T-helper 17 cell (primary cell): ENCODE measurements at regions not wholly inside any gene's neighbourhood (a gene's known extent, or its start where the extent isn't known, plus 50 kb on each side); places are given as distances from the start of the nearest gene placed in this dataset.

ENCODE experiments used
- ATAC-seq: fragments of 150-1000 bp; cut with Tn5 transposase; 2 replicates; pipeline ENCODE4 v1.10.0; 2021; ENCODE audit warnings: mild to moderate bottlenecking, moderate library complexity
- DNase-seq, 3 donors: peaks; one replicate each; pipeline versions ENCODE4 v3.0.0 to v3.0.0-alpha.2; 2020 to 2021
- H3K9me3 ChIP-seq: one replicate; pipeline ENCODE4 v1.7.0; 2013; ENCODE audit warnings: low read length, mild to moderate bottlenecking; ENCODE audit not compliant: control insufficient read depth, poor library complexity, severe bottlenecking
- H3K27ac Mint-ChIP-seq: one replicate; pipeline ENCODE4 v1.8.0; 2022; ENCODE audit warnings: mild to moderate bottlenecking, moderate library complexity, mixed read lengths
- H3K27me3 Mint-ChIP-seq: one replicate; pipeline ENCODE4 v1.8.0; 2022; ENCODE audit warnings: mixed read lengths
- H3K36me3 Mint-ChIP-seq: one replicate; pipeline ENCODE4 v1.8.0; 2022; ENCODE audit warnings: low read depth, mixed read lengths
- H3K4me1 Mint-ChIP-seq: one replicate; pipeline ENCODE4 v1.8.0; 2022; ENCODE audit warnings: mild to moderate bottlenecking, mixed read lengths
- H3K4me3 Mint-ChIP-seq: one replicate; pipeline ENCODE4 v1.8.0; 2022; ENCODE audit warnings: mild to moderate bottlenecking, moderate library complexity, mixed read lengths

- Mint-ChIP-seq H3K27ac (peak overlapping the region; percentile 27), H3K4me1 (peaks cover 18% of the 10 kb centered on the region), H3K27me3 (no peaks in the 10 kb centered on the region), H3K4me3 (peak overlapping the region; percentile 22), H3K36me3 (no peaks in the 10 kb centered on the region)
- DNase-seq: no peak
- H3K9me3 ChIP-seq: no peaks in the 10 kb centered on the region
- ATAC-seq: peak; percentile 54
Measured at GRCh38 chr20:52399352-52399751, 207.8 kb upstream of the ZFP64 start.

GRCh38 chr20:52389606-52390005, 198.0 kb upstream of the ZFP64 start:
- Mint-ChIP-seq H3K27me3 (no peaks in the 10 kb centered on the region), H3K27ac (no peak overlapping the region), H3K4me3 (no peak overlapping the region), H3K4me1 (peaks cover 4% of the 10 kb centered on the region), H3K36me3 (no peaks in the 10 kb centered on the region)
- no peak for DNase-seq
- ATAC-seq: no peak
- no peaks in the 10 kb centered on the region for H3K9me3 ChIP-seq

- peaks cover 16% of the 10 kb centered on the region for H3K4me1 Mint-ChIP-seq
- H3K4me3 Mint-ChIP-seq: no peak overlapping the region
- DNase-seq: no peak
- no peaks in the 10 kb centered on the region for H3K36me3 Mint-ChIP-seq
- no peaks in the 10 kb centered on the region for H3K27me3 Mint-ChIP-seq
- H3K9me3 ChIP-seq: no peaks in the 10 kb centered on the region
- ATAC-seq: peak; percentile 35
- H3K27ac Mint-ChIP-seq: peak overlapping the region; percentile 94
Measured at GRCh38 chr20:52383995-52384621, 192.5 kb upstream of the ZFP64 start.

GRCh38 chr20:52382933-52383332, 191.4 kb upstream of the ZFP64 start:
- H3K27ac Mint-ChIP-seq: peak overlapping the region; percentile 94
- ATAC-seq: no peak

GRCh38 chr20:52379723-52380336, 188.3 kb upstream of the ZFP64 start:
- peak overlapping the region; percentile 53 for H3K27ac Mint-ChIP-seq
- DNase-seq (peak in 2 of 3 donors; percentile 15 to 31), ATAC-seq (no peak)
- H3K9me3 ChIP-seq: no peaks in the 10 kb centered on the region
- H3K27me3 Mint-ChIP-seq: no peaks in the 10 kb centered on the region
- no peak overlapping the region for H3K4me3 Mint-ChIP-seq
- H3K4me1 Mint-ChIP-seq: peaks cover 16% of the 10 kb centered on the region
- no peaks in the 10 kb centered on the region for H3K36me3 Mint-ChIP-seq

More at GRCh38 chr20:52382933-52383332, 191.4 kb upstream of the ZFP64 start:
- Mint-ChIP-seq H3K4me1 (peaks cover 16% of the 10 kb centered on the region), H3K27me3 (no peaks in the 10 kb centered on the region), H3K36me3 (no peaks in the 10 kb centered on the region), H3K4me3 (no peak overlapping the region)
- DNase-seq: no peak
- no peaks in the 10 kb centered on the region for H3K9me3 ChIP-seq

GRCh38 chr20:52372169-52372568, 180.6 kb upstream of the ZFP64 start:
- Mint-ChIP-seq H3K4me1 (peaks cover 10% of the 10 kb centered on the region), H3K4me3 (no peak overlapping the region)
- no peak for ATAC-seq

GRCh38 chr20:52365688-52366087, 174.1 kb upstream of the ZFP64 start:
- peaks cover 5% of the 10 kb centered on the region for H3K27me3 Mint-ChIP-seq
- ATAC-seq: no peak
- H3K4me1 Mint-ChIP-seq: no peaks in the 10 kb centered on the region

More at GRCh38 chr20:52372169-52372568, 180.6 kb upstream of the ZFP64 start:
- Mint-ChIP-seq H3K27me3 (no peaks in the 10 kb centered on the region), H3K36me3 (no peaks in the 10 kb centered on the region), H3K27ac (no peak overlapping the region)
- DNase-seq: no peak
- H3K9me3 ChIP-seq: no peaks in the 10 kb centered on the region

GRCh38 chr20:52364405-52364804, 172.8 kb upstream of the ZFP64 start:
- Mint-ChIP-seq H3K4me3 (no peak overlapping the region), H3K36me3 (peaks cover 3% of the 10 kb centered on the region), H3K27ac (no peak overlapping the region), H3K27me3 (peaks cover 12% of the 10 kb centered on the region), H3K4me1 (no peaks in the 10 kb centered on the region)
- ATAC-seq: no peak
- no peak for DNase-seq
- H3K9me3 ChIP-seq: no peaks in the 10 kb centered on the region

More at GRCh38 chr20:52365688-52366087, 174.1 kb upstream of the ZFP64 start:
- Mint-ChIP-seq H3K4me3 (no peak overlapping the region), H3K27ac (no peak overlapping the region), H3K36me3 (no peaks in the 10 kb centered on the region)
- H3K9me3 ChIP-seq: no peaks in the 10 kb centered on the region
- DNase-seq: no peak

GRCh38 chr20:52361650-52362049, 170.1 kb upstream of the ZFP64 start:
- DNase-seq: no peak
- H3K4me3 Mint-ChIP-seq: no peak overlapping the region
- no peaks in the 10 kb centered on the region for H3K4me1 Mint-ChIP-seq
- no peaks in the 10 kb centered on the region for H3K9me3 ChIP-seq
- no peak for ATAC-seq
- peaks cover 12% of the 10 kb centered on the region for H3K27me3 Mint-ChIP-seq
- H3K36me3 Mint-ChIP-seq: peaks cover 6% of the 10 kb centered on the region
- no peak overlapping the region for H3K27ac Mint-ChIP-seq

GRCh38 chr20:52349806-52350205, 158.2 kb upstream of the ZFP64 start:
- ATAC-seq: no peak
- Mint-ChIP-seq H3K4me3 (no peak overlapping the region), H3K36me3 (no peaks in the 10 kb centered on the region), H3K27ac (no peak overlapping the region), H3K4me1 (no peaks in the 10 kb centered on the region), H3K27me3 (no peaks in the 10 kb centered on the region)
- DNase-seq: no peak
- no peaks in the 10 kb centered on the region for H3K9me3 ChIP-seq

- H3K4me3 Mint-ChIP-seq: no peak overlapping the region
- no peaks in the 10 kb centered on the region for H3K36me3 Mint-ChIP-seq
- H3K27me3 Mint-ChIP-seq: no peaks in the 10 kb centered on the region
- no peak overlapping the region for H3K27ac Mint-ChIP-seq
- DNase-seq: no peak
- ATAC-seq: no peak
- no peaks in the 10 kb centered on the region for H3K4me1 Mint-ChIP-seq
- no peaks in the 10 kb centered on the region for H3K9me3 ChIP-seq
Measured at GRCh38 chr20:52348434-52348833, 156.9 kb upstream of the ZFP64 start.

- Mint-ChIP-seq H3K27ac (no peak overlapping the region), H3K27me3 (no peaks in the 10 kb centered on the region), H3K4me1 (no peaks in the 10 kb centered on the region), H3K4me3 (no peak overlapping the region), H3K36me3 (no peaks in the 10 kb centered on the region)
- ATAC-seq (no peak), DNase-seq (no peak)
- no peaks in the 10 kb centered on the region for H3K9me3 ChIP-seq
Measured at GRCh38 chr20:52346797-52347196, 155.2 kb upstream of the ZFP64 start.

GRCh38 chr20:52342913-52343312, 151.3 kb upstream of the ZFP64 start:
- Mint-ChIP-seq H3K27me3 (no peaks in the 10 kb centered on the region), H3K4me1 (no peaks in the 10 kb centered on the region), H3K4me3 (no peak overlapping the region), H3K36me3 (no peaks in the 10 kb centered on the region), H3K27ac (no peak overlapping the region)
- no peaks in the 10 kb centered on the region for H3K9me3 ChIP-seq
- ATAC-seq (no peak), DNase-seq (no peak)

GRCh38 chr20:52340036-52340634, 148.6 kb upstream of the ZFP64 start:
- Mint-ChIP-seq H3K4me1 (no peaks in the 10 kb centered on the region), H3K36me3 (no peaks in the 10 kb centered on the region), H3K27me3 (no peaks in the 10 kb centered on the region), H3K4me3 (no peak overlapping the region), H3K27ac (no peak overlapping the region)
- DNase-seq (no peak), ATAC-seq (no peak)
- H3K9me3 ChIP-seq: no peaks in the 10 kb centered on the region
